ENCODE measurements at regions not wholly inside any gene's neighbourhood (a gene's known extent, or its start where the extent isn't known, plus 50 kb on each side); places are given as distances from the start of the nearest gene placed in this dataset.
A peak's percentile ranks its signal among the peaks of the same experiment; 100 is the strongest.

GRCh38 chr2:226308323-226308680, 491.3 kb downstream of the IRS1 start:
- BruUV-seq (replicated peaks): no TSS peak
- Mint-ChIP-seq H3K36me3 (ENCODE audit: insufficient read depth, unreplicated experiment) (no peaks in the 10 kb centered on the region), H3K4me3 (ENCODE audit: low read depth, unreplicated experiment) (no peak overlapping the region), H3K4me1 (ENCODE audit: low read depth, unreplicated experiment) (peaks cover 18% of the 10 kb centered on the region), H3K27me3 (ENCODE audit: unreplicated experiment) (no peaks in the 10 kb centered on the region), H3K9me3 (ENCODE audit: low read depth, unreplicated experiment) (peaks cover 5% of the 10 kb centered on the region), H3K27ac (ENCODE audit: unreplicated experiment) (peak overlapping the region; percentile 52)
- CTCF ChIA-PET: no interaction called here
- no peak for TF ChIP-seq CTCF (IDR thresholded peaks at IDR 0.05; ENCODE audit: unreplicated experiment)
- intact Hi-C loops (cut with micrococcal nuclease; ENCODE audit: unreplicated experiment): no loop called here
- DNase-seq: no peak

GRCh38 chr2:226307487-226308322, 491.9 kb downstream of the IRS1 start:
- intact Hi-C loops (cut with micrococcal nuclease; ENCODE audit: unreplicated experiment): no loop called here
- TF ChIP-seq CTCF (IDR thresholded peaks at IDR 0.05; ENCODE audit: unreplicated experiment): no peak
- DNase-seq: no peak

GRCh38 chr2:226306969-226307368, 492.7 kb downstream of the IRS1 start:
- DNase-seq: no peak
- no peaks in the 10 kb centered on the region for H3K36me3 Mint-ChIP-seq (ENCODE audit: insufficient read depth, unreplicated experiment)
- BruUV-seq (replicated peaks): no TSS peak
- H3K4me3 Mint-ChIP-seq (ENCODE audit: low read depth, unreplicated experiment): no peak overlapping the region
- no peak overlapping the region for H3K27ac Mint-ChIP-seq (ENCODE audit: unreplicated experiment)
- peaks cover 26% of the 10 kb centered on the region for H3K4me1 Mint-ChIP-seq (ENCODE audit: low read depth, unreplicated experiment)
- H3K9me3 Mint-ChIP-seq (ENCODE audit: low read depth, unreplicated experiment): peaks cover 5% of the 10 kb centered on the region
- CTCF ChIA-PET: no interaction called here
- no peak for TF ChIP-seq CTCF (IDR thresholded peaks at IDR 0.05; ENCODE audit: unreplicated experiment)
- intact Hi-C loops (cut with micrococcal nuclease; ENCODE audit: unreplicated experiment): no loop called here
- H3K27me3 Mint-ChIP-seq (ENCODE audit: unreplicated experiment): no peaks in the 10 kb centered on the region

More at GRCh38 chr2:226307487-226308322, 491.9 kb downstream of the IRS1 start:
- CTCF ChIA-PET: no interaction called here
- Mint-ChIP-seq H3K27me3 (ENCODE audit: unreplicated experiment) (no peaks in the 10 kb centered on the region), H3K4me1 (ENCODE audit: low read depth, unreplicated experiment) (peaks cover 19% of the 10 kb centered on the region), H3K9me3 (ENCODE audit: low read depth, unreplicated experiment) (peaks cover 5% of the 10 kb centered on the region), H3K27ac (ENCODE audit: unreplicated experiment) (peak overlapping the region; percentile 52), H3K36me3 (ENCODE audit: insufficient read depth, unreplicated experiment) (no peaks in the 10 kb centered on the region), H3K4me3 (ENCODE audit: low read depth, unreplicated experiment) (no peak overlapping the region)
- BruUV-seq (replicated peaks): no TSS peak

GRCh38 chr2:226304308-226304707, 495.3 kb downstream of the IRS1 start:
- CTCF ChIA-PET: no interaction called here
- H3K4me3 Mint-ChIP-seq (ENCODE audit: low read depth, unreplicated experiment): no peak overlapping the region
- H3K27me3 Mint-ChIP-seq (ENCODE audit: unreplicated experiment): no peaks in the 10 kb centered on the region
- intact Hi-C loops (cut with micrococcal nuclease; ENCODE audit: unreplicated experiment): no loop called here
- no peak for TF ChIP-seq CTCF (IDR thresholded peaks at IDR 0.05; ENCODE audit: unreplicated experiment)
- H3K4me1 Mint-ChIP-seq (ENCODE audit: low read depth, unreplicated experiment): peaks cover 26% of the 10 kb centered on the region
- H3K36me3 Mint-ChIP-seq (ENCODE audit: insufficient read depth, unreplicated experiment): no peaks in the 10 kb centered on the region
- DNase-seq: no peak
- no peaks in the 10 kb centered on the region for H3K9me3 Mint-ChIP-seq (ENCODE audit: low read depth, unreplicated experiment)
- peak overlapping the region; percentile 28 for H3K27ac Mint-ChIP-seq (ENCODE audit: unreplicated experiment)
- BruUV-seq (replicated peaks): no TSS peak

All from Calu3 (cell line).